GM18498 (cell line): ENCODE measurements at regions not wholly inside any gene's neighbourhood (a gene's known extent, or its start where the extent isn't known, plus 50 kb on each side); places are given as distances from the start of the nearest gene placed in this dataset.
"Not testable (repeated sequence)": the region's sequence is repeated elsewhere in the genome, so short reads cannot be mapped to it uniquely, and the experiment has no call there.

ENCODE experiments used
- ATAC-seq: cut with Tn5 transposase; IDR thresholded peaks from one replicate; pipeline ENCODE4 v1.9.1; 2021; ENCODE audit warnings: mild to moderate bottlenecking, moderate library complexity; ENCODE audit not compliant: unreplicated experiment

DNA sequence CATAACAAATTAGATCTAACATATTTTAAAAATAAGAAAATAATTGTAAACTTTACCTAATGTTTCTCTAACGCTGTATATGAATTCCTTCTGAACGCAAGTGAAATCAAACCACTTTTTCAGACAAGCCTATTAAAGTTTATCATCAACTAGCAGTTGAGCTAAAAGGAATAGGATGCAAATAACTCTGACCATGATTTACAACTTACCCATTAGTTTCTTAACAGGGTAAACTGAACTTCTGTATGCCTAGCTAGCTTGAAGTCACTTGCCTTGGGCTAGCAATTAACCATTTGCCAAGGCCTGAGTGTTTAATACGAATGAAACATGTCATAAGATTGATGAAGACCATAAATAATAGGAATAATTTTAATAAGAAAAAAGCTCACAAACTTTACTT, 762.7 kb upstream of the ARRDC3 start:
- no peak for ATAC-seq

DNA sequence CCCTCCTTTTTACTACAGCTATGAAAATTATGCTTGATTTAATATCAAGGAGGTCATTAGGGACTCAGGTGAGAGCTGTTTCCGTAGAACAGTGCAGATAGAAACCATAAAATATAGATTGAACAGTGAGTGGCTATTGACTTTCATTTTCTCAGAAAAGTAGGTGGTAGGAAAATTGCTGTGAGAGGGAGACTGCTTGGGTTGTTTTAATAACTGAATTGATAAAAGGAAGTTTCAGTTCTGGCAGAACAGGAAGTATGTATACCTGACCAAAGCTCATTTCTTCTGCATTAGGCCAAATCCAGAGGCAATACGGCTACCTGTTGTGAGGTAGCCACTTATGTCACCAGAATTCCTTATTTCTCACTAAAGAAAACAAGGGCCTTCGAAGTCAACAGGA, 761.7 kb upstream of the ARRDC3 start:
- ATAC-seq = no peak

DNA sequence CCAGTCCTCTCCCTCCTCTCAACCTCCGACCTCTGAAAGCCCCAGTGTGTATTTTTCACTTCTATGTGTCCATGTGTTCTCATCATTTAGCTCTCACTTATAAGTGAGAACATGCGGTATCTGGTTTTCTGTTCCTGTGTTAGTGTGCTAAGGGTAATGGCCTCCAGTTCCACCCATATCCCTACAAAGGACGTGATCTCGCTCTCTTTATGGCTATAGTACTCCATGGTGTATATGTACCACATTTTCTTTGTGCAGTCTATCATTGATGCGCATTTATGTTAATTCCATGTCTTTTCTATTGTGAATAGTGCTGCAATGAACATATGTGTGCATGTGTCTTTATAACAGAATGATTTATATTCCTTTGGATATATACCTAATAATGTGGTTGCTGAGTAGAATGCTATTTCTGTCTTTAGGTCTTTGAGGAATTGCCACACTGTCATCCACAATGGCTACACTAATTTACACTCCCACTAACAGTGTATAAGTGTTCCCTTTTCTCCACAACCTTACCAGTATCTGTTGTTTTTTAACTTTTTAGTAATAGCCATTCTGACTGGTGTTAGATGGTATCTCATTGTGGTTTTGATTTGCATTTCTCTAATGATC, 749.3 kb upstream of the ARRDC3 start:
- not testable (repeated sequence) for ATAC-seq

DNA sequence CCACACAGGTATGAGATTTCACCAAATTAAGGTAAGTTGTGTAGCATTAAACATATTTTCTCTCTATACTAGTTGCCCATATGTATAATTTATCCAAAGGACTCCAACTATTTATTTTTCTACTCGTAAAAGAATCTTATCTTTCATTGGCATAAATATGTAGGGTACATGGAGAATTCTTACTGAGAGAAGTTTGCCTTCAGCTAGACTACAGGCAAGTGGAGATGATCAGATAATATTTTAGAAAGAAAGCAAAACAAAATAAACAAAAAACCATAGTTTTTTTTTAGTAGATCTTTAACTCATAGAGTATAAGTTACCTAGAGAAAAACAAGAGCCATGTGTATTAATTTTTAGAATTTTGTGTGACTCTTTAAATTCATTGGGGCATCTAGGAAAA, 743.1 kb upstream of the ARRDC3 start:
- no peak for ATAC-seq

- ATAC-seq = no peak
Measured at GRCh38 chr5:92119110-92119509, 736.0 kb upstream of the ARRDC3 start.

GRCh38 chr5:92106808-92107207, 723.7 kb upstream of the ARRDC3 start:
- ATAC-seq = no peak

GRCh38 chr5:92104126-92104525, 721.0 kb upstream of the ARRDC3 start:
- ATAC-seq = no peak

GRCh38 chr5:92102313-92102712, 719.2 kb upstream of the ARRDC3 start:
- no peak for ATAC-seq

GRCh38 chr5:92092239-92092638, 709.1 kb upstream of the ARRDC3 start:
- ATAC-seq = no peak

- no peak for ATAC-seq
Measured at GRCh38 chr5:92086059-92086811, 703.1 kb upstream of the ARRDC3 start.

GRCh38 chr5:92081958-92082712, 699.0 kb upstream of the ARRDC3 start:
- no peak for ATAC-seq

DNA sequence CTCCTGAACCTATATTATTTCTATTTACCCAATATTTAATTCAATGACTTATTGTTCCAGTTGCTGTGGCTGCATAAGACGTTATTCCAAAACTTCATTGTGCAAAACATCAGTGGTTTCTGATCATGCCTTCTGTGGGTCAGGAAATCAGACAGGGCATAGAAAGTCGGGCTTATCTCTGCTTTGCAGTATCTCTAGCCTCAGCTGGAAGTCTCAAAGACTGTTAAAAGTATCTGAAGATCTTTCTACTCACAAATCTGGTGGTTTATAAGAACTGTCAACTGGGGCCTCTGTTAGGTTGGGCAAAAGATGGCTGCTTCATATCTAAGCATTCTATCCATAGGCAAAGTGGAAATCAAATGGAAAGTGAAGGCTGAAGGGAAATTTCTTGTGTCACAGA, 687.7 kb upstream of the ARRDC3 start:
- ATAC-seq = no peak

DNA sequence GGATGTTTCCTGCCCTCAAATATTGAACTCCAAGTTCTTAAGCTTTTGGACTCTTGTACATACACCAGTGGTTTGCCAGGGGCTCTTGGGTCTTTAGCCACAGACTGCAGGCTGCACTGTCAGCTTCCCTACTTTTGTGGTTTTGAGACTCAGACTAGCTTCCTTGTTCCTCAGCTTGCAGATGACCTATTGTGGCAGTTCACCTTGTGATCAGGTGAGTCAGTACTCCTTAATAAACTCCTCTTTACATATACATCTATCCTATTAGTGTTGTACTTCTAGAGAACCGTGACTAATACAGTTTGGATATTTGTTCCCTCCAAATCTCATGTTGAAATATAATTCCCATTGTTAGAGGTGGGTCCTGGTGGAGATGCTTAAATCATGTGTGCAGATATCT, 681.9 kb upstream of the ARRDC3 start:
- no peak for ATAC-seq

GRCh38 chr5:92051741-92052140, 668.6 kb upstream of the ARRDC3 start:
- no peak for ATAC-seq

- ATAC-seq = no peak
Measured at GRCh38 chr5:92050970-92051369, 667.9 kb upstream of the ARRDC3 start.

DNA sequence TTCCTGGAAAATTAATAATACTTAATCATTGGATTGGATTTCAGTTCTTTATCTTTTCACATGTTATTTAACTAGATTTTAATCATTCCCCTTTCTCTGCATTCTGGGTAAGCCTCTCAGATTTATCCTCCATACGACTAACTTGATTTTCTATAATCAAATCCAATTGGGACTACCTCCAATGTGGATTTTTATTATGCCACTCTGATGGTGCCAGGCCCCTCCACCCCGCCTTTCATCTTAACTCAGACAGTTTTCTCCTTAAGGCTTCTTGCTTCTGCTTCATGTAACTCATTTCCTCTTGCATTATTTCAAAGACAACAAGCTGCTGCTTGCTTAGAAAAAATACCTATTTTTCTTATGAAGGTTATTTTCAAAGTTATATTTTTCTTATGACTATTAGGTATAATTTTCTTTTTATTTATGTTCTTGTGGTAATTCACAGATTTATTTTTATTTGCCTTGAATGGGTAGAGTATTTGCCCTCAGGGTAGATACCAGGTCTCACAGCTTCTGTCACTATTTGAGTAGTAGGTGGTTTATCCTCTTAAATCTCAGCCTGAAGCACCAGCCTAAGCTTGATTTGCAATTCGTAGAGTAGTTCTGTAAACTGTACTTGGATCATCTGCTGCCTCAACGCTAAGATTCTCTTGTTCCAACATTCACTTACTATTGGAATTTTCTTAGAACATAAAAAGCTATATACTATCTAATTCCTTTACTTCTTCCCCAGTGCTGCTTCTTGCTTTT, 659.0 kb upstream of the ARRDC3 start:
- no peak for ATAC-seq

DNA sequence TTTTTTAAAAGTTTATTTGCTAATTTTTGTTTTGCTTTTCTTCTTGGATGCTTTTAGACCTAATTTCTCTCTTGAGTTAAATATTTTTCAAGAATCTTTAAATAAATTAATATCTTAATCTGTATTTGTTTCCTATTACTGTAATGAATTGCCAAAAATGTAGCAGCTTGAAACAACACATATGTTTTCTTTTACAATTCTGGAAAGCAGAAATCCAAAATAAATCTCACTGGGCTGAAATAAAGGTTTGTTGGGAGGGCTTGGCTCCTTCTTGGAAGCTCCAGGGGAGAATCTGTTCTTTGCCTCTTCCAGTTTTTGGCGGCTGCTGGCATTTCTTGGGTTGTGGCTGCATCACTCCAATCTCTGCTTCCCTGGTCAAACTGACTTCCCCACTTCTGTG, 658.1 kb upstream of the ARRDC3 start:
- ATAC-seq = no peak

DNA sequence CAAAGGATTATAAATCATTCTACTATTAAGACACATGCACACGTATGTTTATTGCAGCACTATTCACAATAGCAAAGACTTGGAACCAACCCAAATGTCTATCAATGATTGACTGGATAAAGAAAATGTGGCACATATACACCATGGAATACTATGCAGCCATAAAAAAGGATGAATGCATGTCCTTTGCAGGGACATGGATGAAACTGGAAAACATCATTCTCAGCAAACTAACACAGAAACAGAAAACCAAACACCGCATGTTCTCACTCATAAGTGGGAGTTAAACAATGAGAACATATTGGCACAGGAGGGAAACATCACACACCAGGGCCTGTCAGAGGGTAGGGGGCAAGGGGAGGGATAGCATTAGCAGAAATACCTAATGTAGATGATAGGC, 646.7 kb upstream of the ARRDC3 start:
- ATAC-seq = not testable (repeated sequence)

GRCh38 chr5:92023555-92023954, 640.4 kb upstream of the ARRDC3 start:
- no peak for ATAC-seq

DNA sequence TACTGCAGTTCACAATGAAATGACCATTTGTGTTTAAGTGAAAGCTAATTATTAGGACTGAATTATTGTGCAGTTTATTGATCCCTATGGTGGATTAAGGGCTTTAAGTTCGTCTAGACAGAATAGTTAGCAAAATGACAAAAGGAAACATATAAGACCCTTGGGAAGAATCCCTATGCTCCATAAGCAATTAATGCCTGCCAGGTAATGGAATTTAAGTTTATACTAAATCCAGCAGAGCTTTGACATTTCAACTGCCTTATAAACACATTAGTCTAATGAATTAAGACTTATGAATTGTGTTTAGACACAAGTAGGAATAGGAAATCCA, 640.0 kb upstream of the ARRDC3 start:
- ATAC-seq = no peak

DNA sequence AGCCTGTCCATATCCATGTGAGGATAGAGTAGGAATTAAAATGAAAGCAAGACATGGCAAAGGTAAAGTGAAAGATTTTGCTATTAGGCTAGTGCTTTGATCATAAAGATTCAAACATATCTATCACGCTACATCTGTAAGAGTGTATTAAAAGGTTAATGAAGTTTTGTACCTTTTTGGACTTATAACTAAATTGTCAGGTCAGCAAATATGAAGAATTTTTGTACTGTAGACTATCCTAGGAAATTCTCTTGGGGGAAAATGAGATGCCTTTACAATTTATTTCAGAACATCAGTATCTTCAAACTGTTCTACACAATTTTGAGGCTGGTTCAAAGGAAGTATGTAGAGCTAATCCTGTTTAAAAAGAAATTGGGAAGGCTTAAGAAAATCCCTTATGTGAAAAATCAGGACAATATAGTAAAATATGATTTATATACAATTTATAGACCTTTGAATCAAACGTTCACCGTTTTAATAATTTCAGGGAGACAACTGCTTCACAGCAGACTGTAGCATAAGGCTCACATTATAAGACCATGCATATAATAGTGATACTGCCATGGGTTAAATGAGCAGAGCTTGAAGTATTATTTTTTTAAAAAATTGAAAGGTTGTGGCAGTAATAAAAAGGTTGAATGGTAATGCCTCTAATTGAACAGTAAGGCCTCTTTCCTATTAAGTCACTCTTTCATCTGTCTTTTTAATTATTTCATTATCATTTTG, 639.5 kb upstream of the ARRDC3 start:
- no peak for ATAC-seq
